ENCODE measurements at regions not wholly inside any gene's neighbourhood (a gene's known extent, or its start where the extent isn't known, plus 50 kb on each side); places are given as distances from the start of the nearest gene placed in this dataset.
"Not testable (repeated sequence)": the region's sequence is repeated elsewhere in the genome, so short reads cannot be mapped to it uniquely, and the experiment has no call there.

- DNase-seq = no peak
Measured at GRCh38 chr3:5035113-5035512, 55.9 kb downstream of the BHLHE40 start.

GRCh38 chr3:5035692-5036391, 56.6 kb downstream of the BHLHE40 start:
- DNase-seq = no peak

- DNase-seq = no peak
Measured at GRCh38 chr3:5036392-5036766, 57.1 kb downstream of the BHLHE40 start.

GRCh38 chr3:5036858-5037257, 57.6 kb downstream of the BHLHE40 start:
- no peak for DNase-seq

- DNase-seq = no peak
Measured at GRCh38 chr3:5039585-5039984, 60.3 kb downstream of the BHLHE40 start.

GRCh38 chr3:5041315-5041714, 62.1 kb downstream of the BHLHE40 start:
- no peak for DNase-seq

GRCh38 chr3:5045961-5046360, 66.7 kb downstream of the BHLHE40 start:
- DNase-seq = no peak

- DNase-seq = no peak
Measured at GRCh38 chr3:5047764-5048419, 68.7 kb downstream of the BHLHE40 start.

GRCh38 chr3:5051772-5052171, 70.3 kb upstream of the ARL8B start:
- DNase-seq = no peak

- DNase-seq = no peak
Measured at GRCh38 chr3:5052247-5052646, 69.8 kb upstream of the ARL8B start.

GRCh38 chr3:5053021-5053831, 68.9 kb upstream of the ARL8B start:
- DNase-seq = no peak

- DNase-seq = no peak
Measured at GRCh38 chr3:5054098-5054497, 68.0 kb upstream of the ARL8B start.

GRCh38 chr3:5054579-5054978, 67.5 kb upstream of the ARL8B start:
- not testable (repeated sequence) for DNase-seq

- no peak for DNase-seq
Measured at GRCh38 chr3:5055357-5056110, 66.6 kb upstream of the ARL8B start.

- DNase-seq = no peak
Measured at GRCh38 chr3:5056111-5056391, 66.0 kb upstream of the ARL8B start.

- DNase-seq = no peak
Measured at GRCh38 chr3:5057272-5057671, 64.8 kb upstream of the ARL8B start.

- DNase-seq = peak; percentile 69 to 71
Measured at GRCh38 chr3:5057857-5058324, 64.2 kb upstream of the ARL8B start.

- no peak for DNase-seq
Measured at GRCh38 chr3:5058471-5058951, 63.6 kb upstream of the ARL8B start.

- DNase-seq = no peak
Measured at GRCh38 chr3:5059782-5060181, 62.3 kb upstream of the ARL8B start.

GRCh38 chr3:5061218-5061569, 60.9 kb upstream of the ARL8B start:
- DNase-seq = no peak

GRCh38 chr3:5063724-5064123, 58.4 kb upstream of the ARL8B start:
- DNase-seq = no peak

GRCh38 chr3:5068531-5069050, 53.5 kb upstream of the ARL8B start:
- DNase-seq = no peak

GRCh38 chr3:5069627-5070026, 52.5 kb upstream of the ARL8B start:
- DNase-seq = no peak
